NCI-H2171 (cell line): ENCODE measurements at regions not wholly inside any gene's neighbourhood (a gene's known extent, or its start where the extent isn't known, plus 50 kb on each side); places are given as distances from the start of the nearest gene placed in this dataset.
"Not testable (repeated sequence)": the region's sequence is repeated elsewhere in the genome, so short reads cannot be mapped to it uniquely, and the experiment has no call there.

Experiments used
- DNase-seq: peaks from one replicate; lab custom pipeline; 2025; lab: John Stamatoyannopoulos, UW

DNA sequence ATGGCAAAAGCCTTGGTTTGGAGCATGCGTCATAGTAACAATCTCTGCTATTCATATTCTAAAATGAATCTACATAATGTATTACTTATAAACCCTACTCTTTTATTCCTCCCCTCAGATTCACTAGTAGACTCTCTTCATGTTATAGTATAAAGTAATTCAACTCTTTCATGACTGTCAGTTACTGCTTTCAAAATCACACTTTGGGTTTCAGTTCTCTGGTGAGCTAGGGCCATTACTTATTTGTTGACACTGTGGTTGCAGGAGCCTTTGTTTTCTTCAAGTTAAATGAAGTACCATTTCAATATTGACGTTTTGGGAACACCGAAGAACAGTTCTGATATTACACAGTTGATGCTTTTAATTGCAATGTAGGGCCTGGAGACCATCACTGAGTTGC lies 378.4 kb downstream of the DDX10 start:
- no peak for DNase-seq

- DNase-seq, result no peak
These were observed 375.6 kb upstream of the C11orf87 start for GRCh38 chr11:109046284-109046992.

DNA sequence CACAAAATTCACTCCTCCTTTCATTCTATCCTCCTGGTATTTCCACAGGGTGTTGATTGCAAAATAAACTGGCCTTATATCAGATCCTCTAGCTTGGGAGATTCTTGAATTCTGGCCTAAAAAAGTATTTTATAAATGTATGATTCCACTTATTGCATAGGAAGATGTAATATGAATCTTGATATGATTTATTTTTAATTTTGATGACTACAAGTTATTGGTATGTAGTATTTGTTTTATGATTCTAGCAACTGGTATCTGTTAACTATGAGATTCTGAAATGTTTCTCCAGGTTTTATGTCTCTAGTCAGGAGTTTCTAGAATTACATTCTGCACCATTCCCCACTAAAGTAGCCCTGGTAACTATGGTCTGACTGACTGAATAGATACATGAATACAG lies 373.9 kb upstream of the C11orf87 start:
- no peak for DNase-seq

GRCh38 chr11:109051200-109051599 lies 370.8 kb upstream of the C11orf87 start:
- no peak for DNase-seq

GRCh38 chr11:109059402-109059801 lies 362.6 kb upstream of the C11orf87 start:
- DNase-seq, result no peak

- DNase-seq, result no peak
These were observed 360.6 kb upstream of the C11orf87 start for GRCh38 chr11:109061394-109061793.

DNA sequence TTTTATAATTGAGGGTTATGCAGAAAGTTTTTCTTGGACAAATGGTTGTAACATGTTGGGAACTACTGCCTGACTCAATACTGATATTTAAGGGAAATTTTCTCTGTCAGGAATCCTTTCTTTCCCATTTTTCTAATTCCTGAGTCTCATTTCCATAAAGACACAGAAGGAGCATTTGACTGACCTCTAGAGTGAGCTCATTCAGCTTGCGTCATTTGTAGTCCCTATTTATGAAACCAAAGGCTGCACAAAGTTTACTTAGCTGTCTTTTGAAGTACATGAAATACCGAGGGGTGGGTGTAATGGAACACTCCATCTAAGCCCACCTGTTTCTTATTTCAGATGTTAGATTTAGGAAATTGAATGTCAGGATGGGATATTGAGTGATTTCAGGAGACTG lies 359.5 kb upstream of the C11orf87 start:
- DNase-seq, result no peak

DNA sequence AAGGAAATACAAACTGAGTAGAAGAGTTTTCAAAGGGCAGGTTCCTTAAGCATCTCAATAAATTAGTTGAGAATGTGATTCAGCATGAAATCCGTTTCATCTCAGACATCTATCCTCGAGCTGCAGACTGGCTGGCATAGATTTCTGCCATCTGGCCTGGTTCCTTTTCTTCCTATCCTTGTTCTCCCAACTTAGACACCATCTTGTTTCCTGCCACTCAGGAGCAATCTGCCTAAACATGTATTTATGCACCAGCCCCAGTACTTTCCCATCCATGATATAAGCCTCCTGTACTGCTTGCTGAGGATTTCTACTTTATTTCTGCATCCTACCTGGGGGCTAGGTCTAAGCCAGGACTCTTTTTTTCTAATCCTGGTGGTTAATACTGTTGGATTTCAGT lies 359.1 kb upstream of the C11orf87 start:
- no peak for DNase-seq

DNA sequence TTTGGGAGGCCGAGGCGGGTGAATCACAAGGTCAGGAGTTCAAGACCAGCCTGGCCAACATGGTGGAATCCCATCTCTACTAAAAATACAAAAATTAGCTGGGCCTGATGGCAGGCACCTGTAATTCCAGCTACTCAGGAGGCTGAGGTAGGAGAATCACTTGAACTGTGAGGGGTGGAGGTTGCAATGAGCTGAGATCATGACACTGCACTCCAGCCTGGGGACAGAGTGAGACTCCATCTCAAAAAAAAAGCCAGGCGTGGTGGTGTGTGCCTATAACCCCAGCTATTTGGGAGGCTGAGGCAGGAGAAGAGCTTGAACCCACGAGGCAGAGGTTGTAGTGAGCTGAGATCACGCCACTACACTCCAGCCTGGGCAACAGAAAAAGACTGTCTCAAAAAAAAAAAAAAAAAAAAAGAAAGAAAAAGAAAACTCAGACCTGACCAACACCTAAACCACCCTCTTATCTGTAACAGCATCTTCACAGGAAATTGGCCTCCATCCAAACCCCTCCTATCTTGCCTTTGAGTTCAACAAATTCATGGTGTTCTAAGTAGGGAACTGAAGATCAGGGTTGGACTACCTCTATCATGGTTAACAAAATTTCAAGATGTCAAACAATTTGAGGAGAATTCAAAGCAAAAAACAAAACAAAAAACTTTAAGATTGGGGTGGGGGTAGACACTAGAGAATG lies 357.2 kb upstream of the C11orf87 start:
- DNase-seq, result not testable (repeated sequence)

- DNase-seq, result no peak
These were observed 350.7 kb upstream of the C11orf87 start for GRCh38 chr11:109071262-109071661.

- no peak for DNase-seq
These were observed 350.1 kb upstream of the C11orf87 start for GRCh38 chr11:109071712-109072524.

DNA sequence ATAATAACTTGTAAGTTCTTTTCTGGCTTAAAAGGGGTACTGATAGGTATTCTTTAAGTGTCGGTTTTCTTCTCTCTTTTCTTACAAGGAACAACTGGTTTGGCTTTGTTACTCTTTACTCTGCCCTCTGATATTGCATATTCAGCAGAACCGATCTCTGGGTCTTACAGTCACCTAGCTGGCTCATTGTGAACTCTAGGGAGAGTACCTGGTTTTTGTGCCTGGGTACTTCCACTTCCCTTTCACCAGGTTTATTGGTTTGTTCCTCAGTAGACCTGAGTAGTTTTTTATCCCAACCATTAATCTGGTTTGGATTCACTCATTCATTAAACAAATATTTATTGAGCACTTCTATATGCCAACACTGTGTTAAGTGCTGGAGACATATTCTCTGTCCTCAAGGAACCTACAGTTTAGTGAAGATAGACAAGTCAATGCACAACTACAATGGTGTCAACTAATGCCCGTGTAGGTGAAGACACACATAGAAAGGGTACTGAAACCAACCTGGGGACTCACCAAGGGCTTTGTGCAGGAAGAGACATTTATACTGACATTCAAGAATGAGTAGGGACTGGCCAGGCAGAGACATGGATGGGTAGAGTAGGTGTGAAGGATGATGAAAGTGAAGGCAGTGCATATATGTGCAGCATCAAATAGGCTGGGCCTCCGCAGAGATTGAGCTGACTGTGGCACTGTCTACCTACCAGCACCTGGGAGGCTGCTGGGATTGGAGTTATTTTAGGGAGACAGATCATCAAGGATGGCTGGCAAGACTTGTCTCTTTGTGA lies 348.8 kb upstream of the C11orf87 start:
- no peak for DNase-seq

GRCh38 chr11:109075976-109076375 lies 346.0 kb upstream of the C11orf87 start:
- no peak for DNase-seq

- DNase-seq, result no peak
These were observed 345.1 kb upstream of the C11orf87 start for GRCh38 chr11:109076870-109077269.

DNA sequence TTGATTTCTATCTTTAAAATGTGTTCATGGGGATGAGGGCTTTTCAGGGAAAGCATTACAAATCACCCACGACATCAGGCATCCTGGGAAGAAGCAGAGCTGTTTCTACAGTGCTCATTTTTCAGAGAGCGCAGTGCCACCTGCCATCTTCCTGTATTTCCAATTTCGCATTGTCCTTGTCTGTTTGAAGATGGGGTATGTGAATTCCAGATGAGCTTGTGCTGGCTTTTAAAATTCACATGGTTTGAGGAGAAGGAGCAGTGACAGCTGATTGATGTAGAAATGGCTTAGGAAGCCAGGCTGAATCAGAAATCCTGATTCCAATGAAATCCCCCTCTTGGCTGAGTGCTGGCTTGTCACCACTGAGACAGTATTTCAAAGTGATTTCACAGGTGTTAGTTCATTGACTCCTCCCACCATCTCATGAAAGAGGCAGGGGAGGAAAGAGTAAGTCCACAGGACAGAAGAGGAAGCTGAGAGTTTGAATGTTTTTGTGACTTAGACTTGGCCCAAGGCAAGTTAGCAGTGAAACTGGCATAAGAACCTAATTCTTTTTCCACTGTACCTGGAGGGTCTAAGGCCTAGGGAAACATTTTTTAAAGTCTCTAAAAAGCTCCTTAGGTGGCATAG lies 344.6 kb upstream of the C11orf87 start:
- no peak for DNase-seq

GRCh38 chr11:109085708-109086373 lies 336.1 kb upstream of the C11orf87 start:
- no peak for DNase-seq

DNA sequence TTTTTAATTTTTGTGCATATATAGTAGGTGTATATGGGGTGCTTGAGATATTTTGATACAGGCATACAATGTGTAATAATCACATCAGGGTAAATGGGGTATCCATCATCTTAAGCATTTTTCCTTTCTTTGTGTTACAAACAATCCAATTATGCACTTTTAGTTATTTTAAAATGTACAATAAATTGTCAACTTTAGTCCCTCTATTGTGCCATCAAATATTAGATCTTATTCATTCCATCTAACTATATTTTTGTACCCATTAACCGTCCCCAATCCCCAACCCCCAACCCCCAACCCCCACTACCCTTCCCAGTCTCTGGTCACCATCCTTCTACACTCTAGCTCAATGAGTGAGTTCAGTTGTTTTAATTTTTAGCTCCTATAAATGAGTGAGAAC lies 335.1 kb upstream of the C11orf87 start:
- no peak for DNase-seq

- no peak for DNase-seq
These were observed 333.9 kb upstream of the C11orf87 start for GRCh38 chr11:109088086-109088485.

DNA sequence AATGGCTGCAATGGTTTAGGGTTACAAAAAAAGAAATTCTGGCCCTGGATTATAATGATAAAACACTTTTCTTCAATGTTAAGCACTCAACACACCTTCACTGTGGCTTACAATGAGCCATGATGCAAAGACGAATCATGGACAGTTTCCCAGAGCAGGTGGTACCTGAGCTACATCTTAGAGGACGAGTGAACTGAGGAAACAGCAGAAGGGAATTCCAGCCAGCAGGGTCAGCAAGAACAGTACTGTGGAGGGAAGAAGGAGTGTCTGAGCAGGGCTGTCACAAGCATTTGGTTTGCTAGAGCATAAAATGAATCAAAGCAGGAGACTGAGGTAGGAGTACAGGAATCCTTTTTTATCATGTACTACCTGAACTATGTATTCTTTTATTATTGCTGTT lies 332.8 kb upstream of the C11orf87 start:
- DNase-seq, result no peak

GRCh38 chr11:109093354-109093753 lies 328.6 kb upstream of the C11orf87 start:
- no peak for DNase-seq

DNA sequence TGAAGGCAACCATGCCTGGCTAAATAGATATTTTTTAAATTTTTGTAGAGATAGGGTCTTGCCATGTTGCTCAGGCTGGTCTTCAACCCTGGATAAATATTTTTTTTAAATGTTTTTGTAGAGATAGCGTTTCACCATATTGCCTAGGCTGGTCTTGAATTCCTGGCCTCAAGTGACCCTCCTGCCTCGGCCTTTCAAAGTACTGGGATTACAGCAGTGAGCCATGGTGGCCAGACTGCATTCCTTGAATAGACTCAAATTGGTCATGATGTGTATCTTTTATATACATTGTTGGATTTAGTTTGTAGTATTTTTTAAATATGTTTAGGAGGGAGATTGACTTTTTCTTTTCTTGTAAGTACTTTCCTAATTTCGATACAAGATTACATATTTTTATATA lies 325.7 kb upstream of the C11orf87 start:
- no peak for DNase-seq
